HG03354 (cell line): ENCODE measurements at regions not wholly inside any gene's neighbourhood (a gene's known extent, or its start where the extent isn't known, plus 50 kb on each side); places are given as distances from the start of the nearest gene placed in this dataset.

Experiments
- ATAC-seq: cut with Tn5 transposase; IDR thresholded peaks from one replicate; pipeline ENCODE4 v1.9.1; 2021; ENCODE audit warnings: mild to moderate bottlenecking; ENCODE audit not compliant: unreplicated experiment, poor library complexity, severe bottlenecking

- ATAC-seq: no peak
These were observed 644.4 kb downstream of the BRD1 start for GRCh38 chr22:49183208-49183825.

- ATAC-seq: no peak
These were observed 645.3 kb downstream of the BRD1 start for GRCh38 chr22:49182416-49182815.

- ATAC-seq: no peak
These were observed 645.7 kb downstream of the BRD1 start for GRCh38 chr22:49181942-49182341.

- no peak for ATAC-seq
These were observed 646.2 kb downstream of the BRD1 start for GRCh38 chr22:49181431-49181830.

DNA sequence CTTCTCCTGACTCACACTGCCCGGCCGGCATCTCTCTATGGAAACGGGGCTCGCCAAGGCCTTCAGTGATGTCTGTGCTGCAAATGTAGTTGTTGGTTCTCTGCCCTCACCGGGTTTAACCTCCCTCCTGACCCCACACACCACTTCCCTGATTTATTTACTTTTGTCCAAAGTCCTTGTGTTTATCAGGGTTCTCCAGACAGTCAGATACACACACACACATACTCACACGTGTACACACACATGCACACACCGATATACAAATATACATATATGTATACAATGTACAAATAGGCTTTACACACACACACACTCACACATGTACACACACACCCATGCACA, 647.0 kb downstream of the BRD1 start:
- no peak for ATAC-seq

- ATAC-seq: no peak
These were observed 647.6 kb downstream of the BRD1 start for GRCh38 chr22:49179886-49180682.

DNA sequence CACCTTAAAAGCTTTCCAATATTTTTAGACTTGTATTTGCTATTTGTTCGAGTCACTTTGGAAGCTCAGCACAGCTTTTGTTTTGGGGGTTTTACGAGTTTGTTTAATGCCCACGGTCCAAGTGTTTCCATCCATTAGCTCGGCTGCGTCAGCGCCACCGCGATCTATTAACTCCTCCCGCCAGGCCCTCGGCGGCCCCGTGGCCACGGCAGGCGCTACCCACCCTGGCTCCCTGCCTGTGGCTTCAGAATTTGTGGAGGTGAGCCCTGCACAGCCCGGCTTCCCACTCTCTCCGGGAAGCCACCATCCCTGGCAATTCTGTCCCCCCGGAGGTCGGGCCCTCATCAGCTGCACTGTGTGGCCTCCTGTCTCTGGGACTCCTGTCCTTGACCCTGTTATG, 648.5 kb downstream of the BRD1 start:
- no peak for ATAC-seq

GRCh38 chr22:49178246-49179005, 649.2 kb downstream of the BRD1 start:
- no peak for ATAC-seq

GRCh38 chr22:49177666-49178065, 650.0 kb downstream of the BRD1 start:
- no peak for ATAC-seq

DNA sequence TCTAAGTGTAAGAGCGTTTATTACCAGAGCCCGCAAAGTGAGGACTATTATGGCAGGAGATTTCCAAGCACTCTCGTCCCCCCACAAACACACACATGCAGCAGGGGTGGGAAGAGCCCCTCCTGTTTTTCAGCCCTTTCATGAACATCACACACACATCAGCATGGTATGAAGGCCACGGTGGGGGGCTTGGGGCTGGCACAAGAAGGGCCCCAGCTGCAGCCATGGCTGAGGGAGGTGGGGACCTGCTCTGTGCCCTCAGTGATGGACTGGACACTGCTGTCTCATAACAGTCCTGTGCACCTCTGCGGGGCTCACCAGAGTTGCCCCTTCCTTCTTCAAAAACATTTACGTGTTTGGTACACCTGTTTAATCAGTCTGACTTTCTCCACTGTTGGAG, 650.7 kb downstream of the BRD1 start:
- no peak for ATAC-seq

GRCh38 chr22:49170053-49170452, 657.6 kb downstream of the BRD1 start:
- ATAC-seq: no peak

DNA sequence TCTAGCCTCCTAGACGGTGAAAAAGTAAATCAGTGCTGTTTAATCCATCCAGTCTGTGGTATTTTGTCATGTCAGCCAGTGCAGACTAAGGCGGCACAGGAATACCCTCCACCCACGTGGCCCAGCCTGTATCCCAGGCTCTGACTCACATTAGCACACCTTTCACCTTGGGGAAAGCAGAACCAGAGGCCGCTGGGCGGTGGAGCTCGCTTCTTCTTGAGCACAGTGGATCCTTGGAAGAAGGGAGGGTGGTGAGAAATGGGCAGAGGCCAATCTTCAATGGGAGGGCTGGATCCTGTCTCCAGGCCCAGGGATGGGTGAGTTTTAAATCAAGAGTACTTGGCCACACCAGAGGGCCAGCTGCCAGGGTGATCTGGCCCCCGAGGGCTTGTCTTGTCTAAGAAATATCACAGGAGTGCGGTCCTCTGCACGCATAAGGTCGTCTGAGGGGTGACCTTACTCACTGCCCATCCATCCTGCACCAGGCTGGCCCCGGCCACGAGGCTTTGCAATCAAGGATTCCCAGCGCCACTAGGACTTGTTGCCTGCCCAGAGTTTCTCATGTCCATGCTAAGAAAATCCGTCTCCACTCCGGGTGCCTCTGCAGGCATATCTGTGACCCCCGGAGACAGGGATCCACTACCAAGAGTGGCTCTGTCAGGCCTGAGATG, 658.5 kb downstream of the BRD1 start:
- no peak for ATAC-seq

DNA sequence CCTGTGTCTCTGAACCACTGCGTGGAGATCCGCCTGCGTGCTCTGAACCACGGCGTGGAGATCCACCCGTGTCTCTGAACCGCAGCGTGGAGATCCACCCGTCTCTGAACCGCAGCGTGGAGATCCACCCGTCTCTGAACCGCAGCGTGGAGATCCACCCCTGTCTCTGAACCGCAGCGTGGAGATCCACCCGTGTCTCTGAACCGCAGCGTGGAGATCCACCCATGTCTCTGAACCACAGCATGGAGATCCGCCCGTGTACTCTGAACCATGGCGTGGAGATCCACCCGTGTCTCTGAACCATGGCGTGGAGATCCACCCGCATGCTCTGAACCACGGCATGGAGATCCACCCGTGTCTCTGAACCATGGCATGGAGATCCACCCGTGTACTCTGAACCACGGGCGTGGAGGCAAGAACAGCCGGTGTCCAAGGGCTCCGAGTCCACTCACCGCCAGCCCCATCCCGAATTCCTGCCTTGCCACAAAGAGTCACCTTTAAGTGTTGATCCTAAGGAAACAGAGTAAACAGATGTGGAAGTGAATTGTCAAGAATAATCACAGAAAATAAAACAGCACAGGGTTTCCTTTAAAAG, 659.4 kb downstream of the BRD1 start:
- ATAC-seq: no peak

DNA sequence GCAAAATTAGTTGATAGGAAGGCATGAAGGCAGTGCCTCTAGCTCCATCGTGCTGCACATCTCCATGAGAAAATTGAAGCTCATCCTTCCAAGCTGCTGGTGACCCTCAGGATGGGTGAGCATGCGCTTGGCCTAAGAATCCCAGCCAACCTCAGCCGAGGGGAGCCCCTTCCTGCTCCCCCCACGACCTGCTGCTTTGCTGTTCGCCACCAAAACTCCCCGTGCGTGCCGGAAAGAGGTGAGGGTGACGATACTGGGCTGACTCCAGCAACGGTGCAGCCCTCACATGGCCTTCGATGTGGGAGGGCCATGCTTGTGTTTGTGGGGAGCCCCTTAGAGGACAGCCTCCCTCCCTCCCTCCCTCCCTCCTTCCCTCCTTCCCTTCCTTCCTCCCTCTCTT, 660.9 kb downstream of the BRD1 start:
- ATAC-seq: no peak

DNA sequence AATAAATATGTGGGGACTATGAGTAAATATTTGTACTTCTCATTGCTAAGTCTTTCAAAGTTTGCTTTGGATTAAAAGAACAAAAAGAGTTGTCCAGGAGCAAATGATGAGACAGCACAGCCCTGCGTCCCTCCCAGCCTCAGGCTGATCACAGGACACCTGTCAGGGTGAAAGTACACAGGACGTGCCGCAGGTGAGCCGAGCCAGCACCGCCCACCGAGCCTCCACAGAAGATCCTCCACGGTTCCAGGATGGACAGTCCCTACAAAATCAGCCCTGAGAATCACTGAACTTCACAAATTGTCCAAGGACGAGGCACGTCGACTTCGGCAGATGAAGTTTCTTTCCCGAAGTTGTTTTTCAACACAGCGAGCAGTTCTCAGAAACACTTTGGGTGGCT, 661.5 kb downstream of the BRD1 start:
- no peak for ATAC-seq

- no peak for ATAC-seq
These were observed 662.8 kb downstream of the BRD1 start for GRCh38 chr22:49164773-49165320.

DNA sequence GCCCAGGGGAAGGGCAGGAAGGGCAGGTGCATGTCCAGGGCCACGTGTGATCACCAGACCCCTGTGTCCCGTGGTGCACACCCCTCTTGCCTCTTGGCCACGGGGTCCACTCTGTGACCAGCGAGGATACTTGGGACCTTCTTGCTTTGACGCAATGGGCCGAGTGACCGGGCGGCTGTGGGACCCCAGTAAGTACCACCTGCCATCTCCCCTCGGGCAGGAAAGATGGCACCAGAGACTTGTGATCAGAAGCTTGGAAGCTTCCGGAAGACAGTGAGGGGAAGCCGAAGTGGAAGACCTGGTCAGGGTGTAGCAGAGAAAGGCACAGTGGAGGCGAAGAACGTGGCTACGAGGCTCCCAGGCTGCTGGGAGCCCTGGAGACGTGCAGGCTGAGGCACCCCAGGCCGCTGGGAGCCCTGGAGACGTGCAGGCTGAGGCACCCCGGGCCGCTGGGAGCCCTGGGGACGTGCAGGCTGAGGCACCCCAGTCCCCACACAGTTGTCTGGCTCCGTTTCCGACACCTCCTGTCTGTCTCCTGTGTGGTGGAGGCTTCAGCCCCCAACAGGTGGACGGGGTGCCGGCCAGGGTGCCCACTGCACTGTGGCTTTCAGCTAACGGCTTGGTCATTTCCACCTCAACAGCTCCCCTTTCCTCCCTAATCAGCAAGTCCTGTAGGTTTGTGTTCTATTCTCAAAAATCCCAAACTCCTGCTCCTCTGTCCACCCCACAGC, 663.5 kb downstream of the BRD1 start:
- no peak for ATAC-seq

DNA sequence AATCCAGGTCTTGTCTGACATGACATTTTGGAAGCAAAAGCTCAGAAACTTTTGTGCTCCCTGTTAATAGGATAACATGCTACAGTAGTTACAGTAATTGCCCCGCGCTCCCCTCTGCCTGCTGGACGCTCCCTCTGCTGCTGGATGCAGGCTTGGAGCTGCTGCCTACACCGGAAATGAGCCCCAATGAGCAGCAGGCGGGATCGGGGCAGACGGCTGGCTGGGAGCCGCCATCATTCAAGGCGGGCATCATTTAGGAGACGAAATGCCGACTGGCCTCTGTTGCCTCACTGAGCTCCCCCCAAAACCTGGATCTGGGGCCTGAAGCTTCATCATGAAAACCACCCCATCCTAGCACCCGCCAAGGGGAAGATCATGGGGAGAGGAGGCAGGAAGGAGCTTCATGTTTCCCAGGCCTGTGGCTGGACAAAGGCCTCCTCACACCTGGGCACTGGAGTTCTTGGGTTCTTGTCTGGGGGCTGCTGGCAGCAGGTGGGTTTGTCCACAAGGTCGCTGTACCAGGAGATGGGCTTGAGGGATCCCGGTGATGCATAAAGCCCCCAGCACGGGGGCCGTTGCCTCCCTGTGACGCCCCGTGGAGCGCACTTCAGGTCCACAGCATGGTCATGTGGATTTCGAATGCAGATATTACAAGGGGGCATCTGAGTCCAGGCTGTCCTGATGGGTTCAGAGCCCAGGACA, 664.3 kb downstream of the BRD1 start:
- no peak for ATAC-seq

DNA sequence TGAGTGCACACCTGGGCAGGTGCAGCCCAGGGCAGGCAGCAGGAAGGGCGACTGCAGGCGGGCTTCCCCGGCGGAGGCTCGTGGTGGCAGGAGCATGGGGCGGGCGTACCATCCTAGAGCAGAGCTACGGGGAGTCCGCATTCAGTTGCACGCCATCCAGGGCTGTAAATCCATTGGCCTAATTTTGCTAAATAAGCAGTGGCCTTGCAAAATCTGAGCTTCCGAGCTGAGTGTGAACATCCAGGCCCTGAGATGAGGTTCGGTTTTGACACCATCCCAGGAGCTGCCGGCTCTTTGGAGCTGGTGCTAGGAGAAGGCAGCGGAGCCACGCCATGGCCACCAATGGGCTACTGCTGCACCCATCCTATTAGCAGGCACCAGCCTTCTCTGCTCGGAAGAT, 664.8 kb downstream of the BRD1 start:
- no peak for ATAC-seq
